Neuronal stem cell (in vitro differentiated cells): ENCODE measurements at regions not wholly inside any gene's neighbourhood (a gene's known extent, or its start where the extent isn't known, plus 50 kb on each side); places are given as distances from the start of the nearest gene placed in this dataset.
"Not testable (repeated sequence)": the region's sequence is repeated elsewhere in the genome, so short reads cannot be mapped to it uniquely, and the experiment has no call there.

ENCODE experiments used
- DNase-seq: peaks from one replicate; pipeline ENCODE4 v3.0.0-alpha.2; 2013; ENCODE audit warnings: low spot score
- H2AFZ ChIP-seq: one replicate; pipeline ENCODE4 v1.6.1; 2013; ENCODE audit warnings: mild to moderate bottlenecking, low read length, inconsistent platforms
- H2AK5ac ChIP-seq: 2 replicates; pipeline ENCODE4 v1.6.1; 2013; ENCODE audit warnings: low read depth, mild to moderate bottlenecking, inconsistent platforms, low read length, moderate library complexity, mixed read lengths
- H2BK120ac ChIP-seq: 2 replicates; pipeline ENCODE4 v1.6.1; 2013; ENCODE audit warnings: low read depth, mild to moderate bottlenecking, inconsistent platforms, low read length, moderate library complexity, mixed read lengths
- H2BK12ac ChIP-seq: one replicate; pipeline ENCODE4 v1.6.1; 2013; ENCODE audit warnings: low read length, inconsistent platforms
- H2BK15ac ChIP-seq: 2 replicates; pipeline ENCODE4 v1.6.1; 2013; ENCODE audit warnings: mild to moderate bottlenecking, low read length, inconsistent platforms, mixed read lengths
- H2BK5ac ChIP-seq: one replicate; pipeline ENCODE4 v1.6.1; 2013; ENCODE audit warnings: inconsistent platforms, mild to moderate bottlenecking, low read length, moderate library complexity
- H3K14ac ChIP-seq: one replicate; pipeline ENCODE4 v1.6.1; 2013; ENCODE audit warnings: low read length, inconsistent platforms
- H3K18ac ChIP-seq: 2 replicates; pipeline ENCODE4 v1.6.1; 2013; ENCODE audit warnings: low read length, inconsistent platforms
- H3K23ac ChIP-seq: 2 replicates; pipeline ENCODE4 v1.6.1; 2013; ENCODE audit warnings: low read depth, mild to moderate bottlenecking, mixed read lengths, low read length, inconsistent platforms; ENCODE audit not compliant: poor library complexity
- H3K27ac ChIP-seq: replicated peaks from 3 replicates; pipeline ENCODE4 v1.5.1; 2013; ENCODE audit warnings: low read length, inconsistent platforms
- H3K27me3 ChIP-seq, 3 experiments: 2 replicates each; pipeline ENCODE4 v1.6.1; 2013; ENCODE audit warnings: low read length in 3 of 3, mild to moderate bottlenecking in 2 of 3, inconsistent platforms in 1 of 3, low read depth in 1 of 3, mixed read lengths in 1 of 3, moderate library complexity in 1 of 3; ENCODE audit not compliant: control insufficient read depth in 3 of 3, insufficient read depth in 3 of 3
- H3K36me3 ChIP-seq, 2 donors: replicated peaks in 1 of 2; 2 replicates each; pipeline ENCODE4 v1.6.1; 2013; ENCODE audit warnings: low read length in 2 of 2; ENCODE audit not compliant: control insufficient read depth in 2 of 2, insufficient read depth in 2 of 2
- H3K4ac ChIP-seq: 2 replicates; pipeline ENCODE4 v1.6.1; 2013; ENCODE audit warnings: inconsistent platforms, mild to moderate bottlenecking, low read length, moderate library complexity
- H3K4me1 ChIP-seq, 2 donors: 1 replicate in 1 of 2; 2 replicates in 1 of 2; pipeline ENCODE4 v1.6.1; 2013; ENCODE audit warnings: low read length in 2 of 2, low read depth in 1 of 2; ENCODE audit not compliant: control insufficient read depth in 2 of 2, insufficient read depth in 1 of 2
- H3K4me2 ChIP-seq: one replicate; pipeline ENCODE4 v1.6.1; 2013; ENCODE audit warnings: mild to moderate bottlenecking, low read length, inconsistent platforms; ENCODE audit not compliant: insufficient read depth, poor library complexity, severe bottlenecking
- H3K4me3 ChIP-seq, 2 donors: 2 replicates each; pipeline ENCODE4 v1.5.1; 2013; ENCODE audit warnings: low read length in 2 of 2, mild to moderate bottlenecking in 2 of 2, inconsistent platforms in 1 of 2, moderate library complexity in 1 of 2
- H3K79me1 ChIP-seq: one replicate; pipeline ENCODE4 v1.6.1; 2013; ENCODE audit warnings: low read depth, mild to moderate bottlenecking, inconsistent platforms, low read length, moderate library complexity
- H3K9ac ChIP-seq: one replicate; pipeline ENCODE4 v1.6.1; 2013; ENCODE audit warnings: mild to moderate bottlenecking, low read depth, low read length, inconsistent platforms; ENCODE audit not compliant: poor library complexity
- H3K9me3 ChIP-seq, 2 donors: replicated peaks in 1 of 2; 2 replicates each; pipeline versions ENCODE3 to v1.6.1; 2013; ENCODE audit warnings: low read length in 2 of 2, mild to moderate bottlenecking in 2 of 2, inconsistent platforms in 1 of 2, low read depth in 1 of 2, mixed read lengths in 1 of 2, moderate library complexity in 1 of 2; ENCODE audit not compliant: control insufficient read depth in 2 of 2, insufficient read depth in 1 of 2
- H4K8ac ChIP-seq: one replicate; pipeline ENCODE4 v1.6.1; 2013; ENCODE audit warnings: low read depth, mild to moderate bottlenecking, inconsistent platforms, low read length, moderate library complexity
- H4K91ac ChIP-seq: one replicate; pipeline ENCODE4 v1.6.1; 2013; ENCODE audit warnings: low read length, low read depth, mild to moderate bottlenecking, inconsistent platforms; ENCODE audit not compliant: poor library complexity
- WGBS, 2 donors: extraction: QIAGEN DNeasy Blood & Tissue Kit; methylation state at CpG; one replicate each; pipeline ENCODE4 v1.1.7; 2013; ENCODE audit warnings: missing lambda C conversion rate in 2 of 2, mixed read lengths in 1 of 2; ENCODE audit not compliant: insufficient read length in 2 of 2, insufficient replicate concordance in 1 of 2; ENCODE audit errors: extremely low coverage in 2 of 2; 5-methylcytosine and 5-hydroxymethylcytosine counted together

DNA sequence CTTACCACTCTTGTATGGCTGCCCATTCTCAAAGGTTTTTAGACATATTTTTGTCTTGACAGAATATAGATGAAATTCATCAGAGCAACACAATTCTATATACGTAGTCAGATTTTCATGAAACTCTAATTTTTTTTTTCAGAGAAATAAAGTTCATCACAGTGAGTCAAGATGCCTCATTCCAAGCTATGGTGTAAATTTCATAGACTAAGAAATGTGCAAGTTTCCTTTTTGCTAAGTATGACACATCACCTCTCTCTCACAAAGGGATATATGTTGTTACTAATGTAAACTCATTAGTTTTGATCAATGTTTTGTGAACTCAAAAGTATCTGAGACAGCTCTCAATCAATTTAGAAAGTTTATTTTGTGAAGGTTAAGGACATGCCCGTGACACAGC lies 60.4 kb upstream of the ATXN3L start:
- Histone ChIP-seq H4K91ac (no peak overlapping the region), H3K27ac (no peak overlapping the region), H3K4me1 (peaks cover 2 to 4% of the 10 kb centered on the region in 2 donors), H3K27me3 (no peaks in the 10 kb centered on the region), H3K4me2 (no peak overlapping the region), H3K9ac (no peak overlapping the region), H3K23ac (no peak overlapping the region), H2AK5ac (no peak overlapping the region), H2BK12ac (no peak overlapping the region), H3K36me3 (no peaks in the 10 kb centered on the region), H4K8ac (no peak overlapping the region), H3K79me1 (no peaks in the 10 kb centered on the region), H2BK120ac (no peak overlapping the region), H3K18ac (no peak overlapping the region), H3K14ac (no peak overlapping the region), H2AFZ (no peak overlapping the region), H3K9me3 (no peaks in the 10 kb centered on the region), H2BK15ac (no peak overlapping the region), H3K4me3 (no peak overlapping the region), H3K4ac (no peak overlapping the region), H2BK5ac (no peak overlapping the region)
- no CpG with 5 or more reads among the region's 2 CpGs for WGBS, 2 donors
- no peak for DNase-seq

DNA sequence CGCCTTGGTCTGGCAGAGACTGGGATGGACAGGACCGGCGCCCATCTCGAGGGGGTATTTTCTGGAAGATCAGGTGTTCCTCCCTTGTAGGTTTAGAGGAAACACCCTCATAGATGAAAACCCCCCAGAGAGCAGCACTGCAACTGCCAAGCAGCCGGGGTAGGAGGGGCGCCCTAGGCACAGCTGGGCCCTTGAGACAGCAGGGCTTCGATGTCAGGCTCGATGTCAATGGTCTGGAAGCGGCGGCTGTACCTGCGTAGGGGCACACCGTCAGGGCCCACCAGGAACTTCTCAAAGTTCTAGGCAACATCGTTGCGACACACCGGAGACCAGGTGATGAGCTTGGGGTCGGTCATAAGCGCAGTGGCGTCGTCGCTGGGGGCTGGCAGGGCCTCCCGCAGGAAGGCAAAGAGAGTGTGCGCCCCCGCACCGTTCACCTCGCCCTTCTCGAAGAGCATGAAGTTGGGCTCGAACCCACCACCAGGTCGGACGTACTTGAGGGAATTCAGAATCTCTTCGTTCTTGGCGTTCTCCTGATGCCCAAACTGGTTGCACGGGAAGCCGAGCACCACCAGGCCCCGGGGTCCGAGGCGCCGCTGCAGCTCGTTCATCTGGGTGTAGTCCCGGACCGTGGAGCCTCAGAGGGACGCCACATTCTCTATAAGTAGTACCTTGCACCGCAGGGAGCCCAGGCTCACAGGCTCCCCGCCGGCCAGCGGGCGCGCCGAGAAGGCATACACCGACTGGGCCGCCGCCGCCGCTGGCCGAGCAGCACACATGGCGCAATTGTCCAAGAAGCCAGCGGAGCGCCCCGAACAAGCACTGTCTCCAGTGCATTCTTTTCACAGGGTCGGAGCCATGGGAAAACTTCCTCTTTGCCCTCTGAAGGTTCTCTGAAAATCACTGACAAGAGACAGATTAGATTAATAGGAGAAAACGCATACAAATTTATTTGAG lies 59.0 kb upstream of the ATXN3L start:
- not testable (repeated sequence) for H2AFZ ChIP-seq, H3K18ac ChIP-seq, H3K9me3 ChIP-seq, H3K36me3 ChIP-seq, H3K79me1 ChIP-seq, H2BK5ac ChIP-seq, H3K4me1 ChIP-seq, H3K4me3 ChIP-seq, H2BK15ac ChIP-seq, H3K23ac ChIP-seq, H2BK120ac ChIP-seq, H3K27ac ChIP-seq, H4K91ac ChIP-seq, DNase-seq, H3K9ac ChIP-seq, H2AK5ac ChIP-seq, H3K4ac ChIP-seq, H2BK12ac ChIP-seq, H3K4me2 ChIP-seq, H3K27me3 ChIP-seq, H3K14ac ChIP-seq, H4K8ac ChIP-seq
- no CpG with 5 or more reads among the region's 60 CpGs for WGBS, 2 donors

DNA sequence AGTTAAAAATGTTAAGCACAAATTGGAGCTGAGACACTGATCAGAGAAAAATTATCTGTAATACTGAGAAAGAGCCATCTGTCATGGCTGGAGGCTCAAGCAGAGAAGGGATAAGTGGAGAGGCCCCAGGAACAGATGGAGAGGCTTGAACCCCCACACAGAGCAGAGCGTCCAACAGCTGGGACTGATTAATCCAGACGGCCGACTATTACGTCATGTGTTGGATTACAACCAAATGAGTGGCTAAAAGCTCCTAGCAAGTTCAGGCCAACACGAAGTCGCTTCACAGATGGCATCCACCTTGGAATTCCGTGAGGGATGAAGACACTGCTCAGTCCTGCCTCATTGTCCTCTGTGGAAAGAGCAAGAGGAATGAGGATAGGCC lies 57.7 kb upstream of the ATXN3L start:
- Histone ChIP-seq H3K4me3 (no peak overlapping the region), H3K4me2 (no peak overlapping the region), H2AK5ac (no peak overlapping the region), H2AFZ (no peak overlapping the region), H3K4me1 (no peaks in the 10 kb centered on the region), H3K36me3 (no peaks in the 10 kb centered on the region), H4K91ac (no peak overlapping the region), H3K18ac (no peak overlapping the region), H4K8ac (no peak overlapping the region), H2BK15ac (no peak overlapping the region), H3K27ac (no peak overlapping the region), H3K23ac (no peak overlapping the region), H3K14ac (no peak overlapping the region), H3K9ac (no peak overlapping the region), H3K4ac (no peak overlapping the region), H3K9me3 (no peaks in the 10 kb centered on the region), H2BK12ac (no peak overlapping the region), H3K27me3 (no peaks in the 10 kb centered on the region), H2BK120ac (no peak overlapping the region), H2BK5ac (no peak overlapping the region), H3K79me1 (no peaks in the 10 kb centered on the region)
- no CpG with 5 or more reads among the region's 7 CpGs for WGBS, 2 donors
- DNase-seq: no peak

DNA sequence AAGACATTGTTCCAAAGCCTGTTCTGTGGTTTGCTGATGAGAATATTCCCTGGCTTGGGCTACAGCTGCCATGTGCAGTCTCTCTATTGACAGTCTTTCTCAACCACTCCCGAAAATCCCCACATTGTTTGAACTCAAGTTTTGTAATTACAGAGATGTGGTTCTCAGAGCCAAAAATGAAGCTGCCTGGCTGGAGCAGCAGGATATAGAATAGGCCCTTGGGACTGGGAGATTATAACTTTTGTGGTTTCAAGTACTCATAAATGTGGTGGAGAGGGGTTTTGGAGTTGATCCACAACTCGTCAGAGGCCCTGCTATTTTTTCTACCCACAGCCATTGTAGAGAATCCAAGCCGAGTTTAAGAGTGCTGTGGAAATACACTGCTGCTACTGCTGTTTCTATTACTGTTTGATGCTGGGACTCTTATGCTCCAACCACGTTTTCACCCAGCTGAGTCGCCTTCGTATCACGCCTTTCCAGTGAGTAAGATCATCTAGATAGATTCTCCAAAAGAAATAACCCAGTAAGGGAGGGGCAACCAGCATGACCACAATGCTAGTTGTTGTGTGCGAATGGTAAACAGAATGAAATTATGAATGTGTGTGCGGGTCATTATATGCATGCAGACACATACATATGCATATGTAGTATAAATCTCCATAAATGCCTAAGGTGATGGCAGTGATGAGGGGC lies 57.1 kb upstream of the ATXN3L start:
- Histone ChIP-seq H3K9ac (no peak overlapping the region), H4K91ac (no peak overlapping the region), H2AFZ (no peak overlapping the region), H3K23ac (no peak overlapping the region), H3K36me3 (no peaks in the 10 kb centered on the region), H2AK5ac (no peak overlapping the region), H3K9me3 (no peaks in the 10 kb centered on the region), H2BK15ac (no peak overlapping the region), H3K79me1 (no peaks in the 10 kb centered on the region), H3K4ac (no peak overlapping the region), H3K4me1 (no peaks in the 10 kb centered on the region), H3K14ac (no peak overlapping the region), H3K4me2 (no peak overlapping the region), H4K8ac (no peak overlapping the region), H2BK120ac (no peak overlapping the region), H3K4me3 (no peak overlapping the region), H3K18ac (no peak overlapping the region), H3K27ac (no peak overlapping the region), H3K27me3 (no peaks in the 10 kb centered on the region), H2BK12ac (no peak overlapping the region), H2BK5ac (no peak overlapping the region)
- no CpG with 5 or more reads among the region's 9 CpGs for WGBS, 2 donors
- DNase-seq: no peak
